ENCODE measurements at regions not wholly inside any gene's neighbourhood (a gene's known extent, or its start where the extent isn't known, plus 50 kb on each side); places are given as distances from the start of the nearest gene placed in this dataset.

- Mint-ChIP-seq H3K4me3 (ENCODE audit: unreplicated experiment) (no peak overlapping the region), H3K27me3 (ENCODE audit: unreplicated experiment) (peaks cover 13% of the 10 kb centered on the region), H3K36me3 (ENCODE audit: unreplicated experiment) (no peaks in the 10 kb centered on the region), H3K9me3 (ENCODE audit: unreplicated experiment) (no peaks in the 10 kb centered on the region), H3K27ac (ENCODE audit: unreplicated experiment) (no peak overlapping the region), H3K4me1 (ENCODE audit: unreplicated experiment) (peaks cover 2% of the 10 kb centered on the region)
- DNase-seq (ENCODE audit: extremely low spot score, unreplicated experiment): no peak
- TF ChIP-seq, protein P1, sequence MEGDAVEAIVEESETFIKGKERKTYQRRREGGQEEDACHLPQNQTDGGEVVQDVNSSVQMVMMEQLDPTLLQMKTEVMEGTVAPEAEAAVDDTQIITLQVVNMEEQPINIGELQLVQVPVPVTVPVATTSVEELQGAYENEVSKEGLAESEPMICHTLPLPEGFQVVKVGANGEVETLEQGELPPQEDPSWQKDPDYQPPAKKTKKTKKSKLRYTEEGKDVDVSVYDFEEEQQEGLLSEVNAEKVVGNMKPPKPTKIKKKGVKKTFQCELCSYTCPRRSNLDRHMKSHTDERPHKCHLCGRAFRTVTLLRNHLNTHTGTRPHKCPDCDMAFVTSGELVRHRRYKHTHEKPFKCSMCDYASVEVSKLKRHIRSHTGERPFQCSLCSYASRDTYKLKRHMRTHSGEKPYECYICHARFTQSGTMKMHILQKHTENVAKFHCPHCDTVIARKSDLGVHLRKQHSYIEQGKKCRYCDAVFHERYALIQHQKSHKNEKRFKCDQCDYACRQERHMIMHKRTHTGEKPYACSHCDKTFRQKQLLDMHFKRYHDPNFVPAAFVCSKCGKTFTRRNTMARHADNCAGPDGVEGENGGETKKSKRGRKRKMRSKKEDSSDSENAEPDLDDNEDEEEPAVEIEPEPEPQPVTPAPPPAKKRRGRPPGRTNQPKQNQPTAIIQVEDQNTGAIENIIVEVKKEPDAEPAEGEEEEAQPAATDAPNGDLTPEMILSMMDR (IDR thresholded peaks at IDR 0.05): no peak
These were observed 154.1 kb upstream of the POU2AF2 start for GRCh38 chr11:111091321-111091938.

DNA sequence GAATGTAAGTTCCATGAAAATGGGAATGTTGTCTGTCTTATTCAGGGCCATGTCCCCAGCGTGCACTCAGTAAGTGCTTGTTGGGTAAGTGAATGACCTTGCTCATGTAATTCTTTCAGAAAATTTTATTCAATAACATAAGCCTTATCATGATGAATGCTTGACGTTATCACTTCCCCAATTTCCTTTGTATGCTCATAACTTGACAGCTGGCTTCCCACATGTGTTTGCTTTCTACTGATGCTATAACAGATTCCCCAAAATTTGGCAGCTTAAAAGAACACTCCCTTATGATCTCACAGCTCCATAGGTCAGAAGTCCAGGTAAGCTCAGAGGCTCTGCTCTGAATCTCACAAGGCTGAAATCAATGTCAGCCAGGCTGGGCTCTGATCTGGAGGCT lies 155.8 kb upstream of the POU2AF2 start:
- Mint-ChIP-seq H3K36me3 (ENCODE audit: unreplicated experiment) (no peaks in the 10 kb centered on the region), H3K9me3 (ENCODE audit: unreplicated experiment) (no peaks in the 10 kb centered on the region), H3K27ac (ENCODE audit: unreplicated experiment) (no peak overlapping the region), H3K27me3 (ENCODE audit: unreplicated experiment) (peaks cover 13% of the 10 kb centered on the region), H3K4me1 (ENCODE audit: unreplicated experiment) (peaks cover 2% of the 10 kb centered on the region), H3K4me3 (ENCODE audit: unreplicated experiment) (no peak overlapping the region)
- TF ChIP-seq, protein P1 (IDR thresholded peaks at IDR 0.05): no peak
- DNase-seq (ENCODE audit: extremely low spot score, unreplicated experiment): no peak

DNA sequence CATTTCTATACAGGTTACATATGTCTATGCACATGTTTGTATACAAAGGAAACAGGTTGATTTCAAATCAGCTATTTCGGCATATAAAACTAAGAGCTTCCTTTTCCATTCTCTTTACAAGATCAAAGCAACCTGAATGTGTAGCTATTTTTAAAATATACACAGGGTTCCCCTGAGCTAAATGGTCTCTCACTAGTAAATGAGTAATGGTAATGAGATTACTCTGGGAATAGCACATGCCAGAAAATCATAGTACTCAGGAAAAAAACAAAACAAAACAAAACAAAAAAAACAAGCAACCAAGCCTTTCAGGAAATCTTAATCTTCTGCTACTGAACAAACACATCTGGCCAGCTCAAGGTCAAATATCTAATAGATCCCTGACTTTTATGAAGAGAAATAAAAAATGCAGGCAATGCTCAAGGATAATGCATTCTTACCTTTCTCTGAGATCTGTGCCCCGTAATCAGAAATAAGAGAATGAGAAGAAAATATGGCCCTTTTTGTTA lies 156.6 kb upstream of the POU2AF2 start:
- Mint-ChIP-seq H3K36me3 (ENCODE audit: unreplicated experiment) (no peaks in the 10 kb centered on the region), H3K27ac (ENCODE audit: unreplicated experiment) (no peak overlapping the region), H3K4me3 (ENCODE audit: unreplicated experiment) (no peak overlapping the region), H3K4me1 (ENCODE audit: unreplicated experiment) (peaks cover 2% of the 10 kb centered on the region), H3K9me3 (ENCODE audit: unreplicated experiment) (no peaks in the 10 kb centered on the region), H3K27me3 (ENCODE audit: unreplicated experiment) (peaks cover 10% of the 10 kb centered on the region)
- TF ChIP-seq, protein P1 (IDR thresholded peaks at IDR 0.05): no peak
- no peak for DNase-seq (ENCODE audit: extremely low spot score, unreplicated experiment)

- DNase-seq (ENCODE audit: extremely low spot score, unreplicated experiment): no peak
- TF ChIP-seq, protein P1 (IDR thresholded peaks at IDR 0.05): no peak
- H3K9me3 Mint-ChIP-seq (ENCODE audit: unreplicated experiment): no peaks in the 10 kb centered on the region
- peaks cover 7% of the 10 kb centered on the region for H3K27me3 Mint-ChIP-seq (ENCODE audit: unreplicated experiment)
- peaks cover 1% of the 10 kb centered on the region for H3K4me1 Mint-ChIP-seq (ENCODE audit: unreplicated experiment)
- no peak overlapping the region for H3K4me3 Mint-ChIP-seq (ENCODE audit: unreplicated experiment)
- no peak overlapping the region for H3K27ac Mint-ChIP-seq (ENCODE audit: unreplicated experiment)
- H3K36me3 Mint-ChIP-seq (ENCODE audit: unreplicated experiment): no peaks in the 10 kb centered on the region
These were observed 159.5 kb upstream of the POU2AF2 start for GRCh38 chr11:111086058-111086457.

GRCh38 chr11:111082664-111083063 lies 162.9 kb upstream of the POU2AF2 start:
- H3K9me3 Mint-ChIP-seq (ENCODE audit: unreplicated experiment): no peaks in the 10 kb centered on the region
- H3K27ac Mint-ChIP-seq (ENCODE audit: unreplicated experiment): no peak overlapping the region
- no peaks in the 10 kb centered on the region for H3K36me3 Mint-ChIP-seq (ENCODE audit: unreplicated experiment)
- no peak for DNase-seq (ENCODE audit: extremely low spot score, unreplicated experiment)
- H3K4me3 Mint-ChIP-seq (ENCODE audit: unreplicated experiment): no peak overlapping the region
- peaks cover 3% of the 10 kb centered on the region for H3K27me3 Mint-ChIP-seq (ENCODE audit: unreplicated experiment)
- peaks cover 5% of the 10 kb centered on the region for H3K4me1 Mint-ChIP-seq (ENCODE audit: unreplicated experiment)
- TF ChIP-seq, protein P1 (IDR thresholded peaks at IDR 0.05): no peak
